ENCODE measurements at regions not wholly inside any gene's neighbourhood (a gene's known extent, or its start where the extent isn't known, plus 50 kb on each side); places are given as distances from the start of the nearest gene placed in this dataset.

DNA sequence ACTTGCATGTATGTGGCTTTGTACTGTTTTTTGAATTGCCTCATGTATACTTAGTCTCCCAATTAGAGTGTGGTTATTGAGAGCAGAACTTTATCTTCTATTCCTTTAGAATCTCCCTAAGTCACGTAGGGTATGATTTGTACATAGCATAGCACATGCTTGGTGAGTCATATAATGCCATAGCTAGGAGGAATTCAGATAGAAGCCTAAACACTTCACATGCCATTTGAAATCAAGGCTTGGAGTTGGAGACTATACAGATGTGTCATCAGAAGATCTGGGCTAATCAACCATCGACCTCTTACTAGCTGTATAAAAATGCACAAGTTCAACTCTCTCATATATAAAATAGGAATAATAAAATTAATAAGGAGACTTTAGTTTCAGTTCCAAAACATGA, 222.6 kb upstream of the ST6GAL2 start:
- TF ChIP-seq, protein P1, sequence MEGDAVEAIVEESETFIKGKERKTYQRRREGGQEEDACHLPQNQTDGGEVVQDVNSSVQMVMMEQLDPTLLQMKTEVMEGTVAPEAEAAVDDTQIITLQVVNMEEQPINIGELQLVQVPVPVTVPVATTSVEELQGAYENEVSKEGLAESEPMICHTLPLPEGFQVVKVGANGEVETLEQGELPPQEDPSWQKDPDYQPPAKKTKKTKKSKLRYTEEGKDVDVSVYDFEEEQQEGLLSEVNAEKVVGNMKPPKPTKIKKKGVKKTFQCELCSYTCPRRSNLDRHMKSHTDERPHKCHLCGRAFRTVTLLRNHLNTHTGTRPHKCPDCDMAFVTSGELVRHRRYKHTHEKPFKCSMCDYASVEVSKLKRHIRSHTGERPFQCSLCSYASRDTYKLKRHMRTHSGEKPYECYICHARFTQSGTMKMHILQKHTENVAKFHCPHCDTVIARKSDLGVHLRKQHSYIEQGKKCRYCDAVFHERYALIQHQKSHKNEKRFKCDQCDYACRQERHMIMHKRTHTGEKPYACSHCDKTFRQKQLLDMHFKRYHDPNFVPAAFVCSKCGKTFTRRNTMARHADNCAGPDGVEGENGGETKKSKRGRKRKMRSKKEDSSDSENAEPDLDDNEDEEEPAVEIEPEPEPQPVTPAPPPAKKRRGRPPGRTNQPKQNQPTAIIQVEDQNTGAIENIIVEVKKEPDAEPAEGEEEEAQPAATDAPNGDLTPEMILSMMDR (IDR thresholded peaks at IDR 0.05), result no peak
- no peak for TF ChIP-seq POLR2A (IDR thresholded peaks at IDR 0.05)
